OCI-LY3 (cell line): ENCODE measurements at regions not wholly inside any gene's neighbourhood (a gene's known extent, or its start where the extent isn't known, plus 50 kb on each side); places are given as distances from the start of the nearest gene placed in this dataset.

Experiments
- H2AFZ ChIP-seq: fragments of 200-600, 300-600 bp; shearing (Covaris generic); 2 replicates; pipeline ENCODE4 v1.6.0; 2014; ENCODE audit warnings: antibody characterized with exemption, low read depth, low read length
- H3K27ac ChIP-seq: fragments of 200-600, 300-600 bp; sonication (generic); 2 replicates; pipeline ENCODE4 v1.5.1; 2014; ENCODE audit warnings: mild to moderate bottlenecking, low read length, moderate library complexity, mixed read lengths
- H3K27me3 ChIP-seq: fragments of 200-600, 300-600 bp; sonication (generic); 2 replicates; pipeline ENCODE4 v1.6.1; 2014; ENCODE audit warnings: low read depth, low read length, mixed read lengths
- H3K36me3 ChIP-seq: fragments of 200-600, 300-600 bp; sonication (generic); replicated peaks from 2 replicates; pipeline ENCODE3; 2014; ENCODE audit warnings: low read depth, low read length, mixed read lengths
- H3K4me1 ChIP-seq: fragments of 300-600, 200-600 bp; sonication (generic); 2 replicates; pipeline ENCODE4 v1.6.1; 2014; ENCODE audit warnings: low read length, mixed read lengths
- H3K4me2 ChIP-seq: fragments of 200-600, 300-600 bp; sonication (generic); 2 replicates; pipeline ENCODE4 v1.6.1; 2014; ENCODE audit warnings: low read length, mixed read lengths
- H3K4me3 ChIP-seq: fragments of 300-600, 200-600 bp; sonication (generic); 2 replicates; pipeline ENCODE4 v1.5.1; 2014; ENCODE audit warnings: antibody characterized with exemption, mild to moderate bottlenecking, low read length, moderate library complexity
- H3K79me2 ChIP-seq: fragments of 300-600, 200-600 bp; shearing (Covaris generic); 2 replicates; pipeline ENCODE4 v1.6.1; 2014; ENCODE audit warnings: mild to moderate bottlenecking, low read length, mixed read lengths
- H3K9ac ChIP-seq: fragments of 300-600, 200-600 bp; shearing (Covaris generic); 2 replicates; pipeline ENCODE4 v1.6.0; 2014; ENCODE audit warnings: mild to moderate bottlenecking, low read length, moderate library complexity
- H3K9me3 ChIP-seq: fragments of 200-600, 300-600 bp; shearing (Covaris generic); 2 replicates; pipeline ENCODE4 v1.6.1; 2014; ENCODE audit warnings: low read length, mixed read lengths; ENCODE audit not compliant: insufficient read depth
- H4K20me1 ChIP-seq: fragments of 200-600, 300-600 bp; sonication (generic); 2 replicates; pipeline ENCODE4 v1.6.1; 2016; ENCODE audit warnings: low read length, mixed read lengths; ENCODE audit not compliant: insufficient read depth
- CTCF ChIP-seq: fragments of 200-600, 300-600 bp; sonication (generic); IDR thresholded peaks from 2 replicates; pipeline ENCODE4 v1.5.1; 2014; ENCODE audit warnings: antibody characterized with exemption, low read length, low read depth
- EZH2phosphoT487 ChIP-seq: fragments of 200-600 bp; shearing (Covaris generic); IDR thresholded peaks from 2 replicates; pipeline ENCODE4 v1.6.1; 2018; ENCODE audit warnings: antibody characterized with exemption, mixed run types, low read depth

- H3K27me3 ChIP-seq: 0 out of 2 replicates have a peak, but pooled peaks cover 3% of the 10 kb centered on the region
- H3K36me3 ChIP-seq: no peaks in the 10 kb centered on the region
- no peak overlapping the region for H3K9ac ChIP-seq
- H3K4me2 ChIP-seq: no peak overlapping the region
- H2AFZ ChIP-seq: no peak overlapping the region
- no peaks in the 10 kb centered on the region for H4K20me1 ChIP-seq
- TF ChIP-seq CTCF: no peak
- no peak for TF ChIP-seq EZH2phosphoT487
- no peaks in the 10 kb centered on the region for H3K4me1 ChIP-seq
- no peak overlapping the region for H3K4me3 ChIP-seq
- H3K9me3 ChIP-seq: no peaks in the 10 kb centered on the region
- no peak overlapping the region for H3K27ac ChIP-seq
- no peaks in the 10 kb centered on the region for H3K79me2 ChIP-seq
These were observed 472.3 kb downstream of the BRD1 start for GRCh38 chr22:49355211-49355920.

- Histone ChIP-seq H2AFZ (no peak overlapping the region), H3K27ac (no peak overlapping the region), H3K36me3 (no peaks in the 10 kb centered on the region), H4K20me1 (no peaks in the 10 kb centered on the region), H3K79me2 (no peaks in the 10 kb centered on the region), H3K27me3 (0 out of 2 replicates have a peak, but pooled peaks cover 3% of the 10 kb centered on the region), H3K4me2 (no peak overlapping the region), H3K9ac (no peak overlapping the region), H3K9me3 (no peaks in the 10 kb centered on the region), H3K4me1 (no peaks in the 10 kb centered on the region), H3K4me3 (no peak overlapping the region)
- no peak for TF ChIP-seq CTCF
- TF ChIP-seq EZH2phosphoT487: no peak
These were observed 473.0 kb downstream of the BRD1 start for GRCh38 chr22:49354516-49355210.

- Histone ChIP-seq H3K79me2 (no peaks in the 10 kb centered on the region), H3K9ac (no peak overlapping the region), H2AFZ (no peak overlapping the region), H3K4me1 (no peaks in the 10 kb centered on the region), H3K4me3 (no peak overlapping the region), H3K27ac (no peak overlapping the region), H3K27me3 (no peaks in the 10 kb centered on the region), H3K9me3 (no peaks in the 10 kb centered on the region), H3K36me3 (no peaks in the 10 kb centered on the region), H4K20me1 (no peaks in the 10 kb centered on the region), H3K4me2 (no peak overlapping the region)
- TF ChIP-seq EZH2phosphoT487 (no peak), CTCF (no peak)
These were observed 474.4 kb downstream of the BRD1 start for GRCh38 chr22:49353235-49353634.

- Histone ChIP-seq H3K4me2 (no peak overlapping the region), H3K27me3 (no peaks in the 10 kb centered on the region), H2AFZ (no peak overlapping the region), H3K27ac (no peak overlapping the region), H3K4me1 (no peaks in the 10 kb centered on the region), H3K36me3 (no peaks in the 10 kb centered on the region), H3K9me3 (no peaks in the 10 kb centered on the region), H4K20me1 (no peaks in the 10 kb centered on the region), H3K79me2 (no peaks in the 10 kb centered on the region), H3K9ac (no peak overlapping the region), H3K4me3 (no peak overlapping the region)
- TF ChIP-seq CTCF (no peak), EZH2phosphoT487 (no peak)
These were observed 475.1 kb downstream of the BRD1 start for GRCh38 chr22:49352361-49353169.
